Endodermal cell (in vitro differentiated cells): ENCODE measurements at regions not wholly inside any gene's neighbourhood (a gene's known extent, or its start where the extent isn't known, plus 50 kb on each side); places are given as distances from the start of the nearest gene placed in this dataset.
"Not testable (repeated sequence)": the region's sequence is repeated elsewhere in the genome, so short reads cannot be mapped to it uniquely, and the experiment has no call there.

Experiments
- DNase-seq: peaks from one replicate; pipeline ENCODE4 v3.0.0-alpha.2; 2017
- H3K27ac ChIP-seq: 2 replicates; pipeline ENCODE4 v1.5.1; 2013; ENCODE audit warnings: mild to moderate bottlenecking, low read depth, low read length, moderate library complexity
- H3K27me3 ChIP-seq: 2 replicates; pipeline ENCODE4 v1.6.1; 2013; ENCODE audit warnings: mild to moderate bottlenecking, low read length, moderate library complexity; ENCODE audit not compliant: insufficient read depth, control insufficient read depth, poor library complexity, severe bottlenecking
- H3K36me3 ChIP-seq: 2 replicates; pipeline ENCODE4 v1.7.0; 2013; ENCODE audit warnings: mild to moderate bottlenecking, low read length, moderate library complexity; ENCODE audit not compliant: control insufficient read depth, insufficient read depth
- H3K4me1 ChIP-seq: one replicate; pipeline ENCODE4 v1.7.0; 2013; ENCODE audit warnings: low read length; ENCODE audit not compliant: control insufficient read depth, insufficient read depth
- H3K4me3 ChIP-seq: 2 replicates; pipeline ENCODE4 v1.5.1; 2013; ENCODE audit warnings: mild to moderate bottlenecking, low read length, moderate library complexity
- H3K9ac ChIP-seq: 2 replicates; pipeline ENCODE4 v1.6.1; 2013; ENCODE audit warnings: mild to moderate bottlenecking, low read length, moderate library complexity; ENCODE audit not compliant: poor library complexity, severe bottlenecking; ENCODE audit errors: extremely low read depth
- H3K9me3 ChIP-seq: 2 replicates; pipeline ENCODE4 v1.6.1; 2013; ENCODE audit warnings: mild to moderate bottlenecking, low read length, moderate library complexity; ENCODE audit not compliant: control insufficient read depth
- H3K27ac Mint-ChIP-seq: 2 replicates; pipeline ENCODE4 v1.8.0; 2020; ENCODE audit warnings: mixed read lengths
- H3K27me3 Mint-ChIP-seq: 2 replicates; pipeline ENCODE4 v1.8.0; 2021; ENCODE audit warnings: mild to moderate bottlenecking, mixed read lengths; ENCODE audit not compliant: insufficient read depth
- H3K36me3 Mint-ChIP-seq: 2 replicates; pipeline ENCODE4 v1.8.0; 2020; ENCODE audit warnings: low read depth, mixed read lengths
- H3K4me1 Mint-ChIP-seq: 2 replicates; pipeline ENCODE4 v1.8.0; 2020; ENCODE audit warnings: mixed read lengths
- H3K4me3 Mint-ChIP-seq: 2 replicates; pipeline ENCODE4 v1.8.0; 2020; ENCODE audit warnings: mild to moderate bottlenecking, moderate library complexity, mixed read lengths
- H3K9me3 Mint-ChIP-seq: 2 replicates; pipeline ENCODE4 v1.8.0; 2020; ENCODE audit warnings: mild to moderate bottlenecking, mixed read lengths
- WGBS, 2 experiments: methylation state at CpG; one replicate each; pipeline versions ENCODE4 v1.1.5 to v1.1.7; 2013; ENCODE audit warnings: missing lambda C conversion rate in 2 of 2, mixed read lengths in 1 of 2; ENCODE audit not compliant: insufficient coverage in 1 of 2, insufficient read length in 1 of 2; 5-methylcytosine and 5-hydroxymethylcytosine counted together

- 93 to 95% methylated on average over 8 to 9 of the region's 10 CpGs for WGBS, 2 experiments
- not testable (repeated sequence) for H3K4me3 ChIP-seq, H3K27me3 Mint-ChIP-seq, H3K9me3 ChIP-seq, H3K36me3 ChIP-seq, H3K9ac ChIP-seq, H3K36me3 Mint-ChIP-seq, H3K4me1 Mint-ChIP-seq, H3K27ac Mint-ChIP-seq, H3K4me1 ChIP-seq, H3K27me3 ChIP-seq, H3K27ac ChIP-seq, H3K4me3 Mint-ChIP-seq
- peak; percentile 17 for DNase-seq
- H3K9me3 Mint-ChIP-seq, result peaks cover 26% of the 10 kb centered on the region
These were observed 185.1 kb downstream of the NPIPB11 start for GRCh38 chr16:29221281-29221955.

GRCh38 chr16:29220647-29221191, 185.8 kb downstream of the NPIPB11 start:
- not testable (repeated sequence) for H3K4me1 ChIP-seq, H3K36me3 Mint-ChIP-seq, H3K27ac ChIP-seq, H3K4me1 Mint-ChIP-seq, H3K4me3 Mint-ChIP-seq, H3K9me3 ChIP-seq, H3K9ac ChIP-seq, H3K36me3 ChIP-seq, H3K27ac Mint-ChIP-seq, H3K27me3 ChIP-seq, H3K4me3 ChIP-seq, H3K27me3 Mint-ChIP-seq
- 70 to 74% methylated on average over 2 to 22 of the region's 36 CpGs for WGBS, 2 experiments
- DNase-seq, result peak; percentile 24
- peaks cover 26% of the 10 kb centered on the region for H3K9me3 Mint-ChIP-seq

DNA sequence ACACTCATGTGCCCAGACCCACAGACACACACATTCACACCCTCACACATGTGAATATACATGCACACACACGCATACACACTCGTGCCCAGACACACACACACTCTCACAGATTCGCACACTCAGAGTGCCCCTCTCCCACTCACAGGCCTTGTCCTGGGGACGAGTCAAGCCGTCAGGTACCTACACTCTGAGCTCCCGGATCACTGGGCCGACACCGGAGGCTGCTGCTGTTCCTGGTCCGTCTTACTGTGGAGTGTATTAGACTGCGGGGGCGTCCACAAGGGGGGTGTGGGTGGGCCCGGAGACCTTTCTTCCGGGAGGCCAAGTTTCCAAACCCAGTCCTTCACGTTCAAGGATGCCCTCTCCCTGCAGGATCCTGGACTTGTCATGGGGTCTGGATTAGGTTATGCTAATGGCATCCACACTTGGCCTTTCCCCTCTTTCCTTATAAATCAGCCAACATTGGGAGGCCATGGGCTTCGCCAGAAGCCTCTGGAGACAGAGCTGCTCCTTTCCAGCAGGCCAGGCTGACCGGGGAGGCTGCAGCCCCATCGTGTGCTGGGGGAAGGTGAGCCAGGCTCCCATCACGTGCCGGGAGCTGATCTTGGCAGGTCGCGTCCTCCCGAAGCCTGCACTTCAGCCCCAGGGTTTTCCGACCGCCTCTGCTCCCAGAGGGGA, 186.4 kb downstream of the NPIPB11 start:
- peaks cover 26% of the 10 kb centered on the region for H3K9me3 Mint-ChIP-seq
- WGBS, 2 experiments, result 91 to 92% methylated on average over 12 to 23 of the region's 24 CpGs
- not testable (repeated sequence) for H3K36me3 ChIP-seq, H3K36me3 Mint-ChIP-seq, H3K4me1 ChIP-seq, H3K27me3 ChIP-seq, H3K27me3 Mint-ChIP-seq, H3K9ac ChIP-seq, H3K9me3 ChIP-seq, H3K4me3 Mint-ChIP-seq, H3K4me3 ChIP-seq, H3K27ac Mint-ChIP-seq, H3K4me1 Mint-ChIP-seq, H3K27ac ChIP-seq
- DNase-seq, result peak; percentile 26

DNA sequence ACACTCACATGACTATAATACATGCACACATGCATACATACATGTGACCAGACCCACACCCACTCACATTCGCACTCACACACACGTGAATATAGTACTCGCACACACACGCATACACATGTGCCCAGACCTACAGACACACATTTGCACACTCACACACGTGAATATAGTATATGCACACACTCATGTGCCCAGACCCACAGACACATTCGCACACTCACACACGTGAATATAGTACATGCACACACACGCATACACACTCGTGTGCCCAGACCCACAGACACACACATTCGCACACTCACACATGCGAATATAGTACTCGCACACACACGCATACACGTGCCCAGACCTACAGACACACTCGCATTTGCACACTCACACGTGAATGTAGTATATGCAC, 186.9 kb downstream of the NPIPB11 start:
- not testable (repeated sequence) for H3K4me3 ChIP-seq, H3K4me1 Mint-ChIP-seq, H3K9ac ChIP-seq, H3K27me3 Mint-ChIP-seq, H3K9me3 ChIP-seq, H3K27ac ChIP-seq, H3K27ac Mint-ChIP-seq, DNase-seq, H3K36me3 ChIP-seq, H3K4me1 ChIP-seq, H3K4me3 Mint-ChIP-seq, H3K27me3 ChIP-seq, H3K36me3 Mint-ChIP-seq
- 96 to 99% methylated on average over 14 to 16 of the region's 16 CpGs for WGBS, 2 experiments
- H3K9me3 Mint-ChIP-seq, result peaks cover 26% of the 10 kb centered on the region

DNA sequence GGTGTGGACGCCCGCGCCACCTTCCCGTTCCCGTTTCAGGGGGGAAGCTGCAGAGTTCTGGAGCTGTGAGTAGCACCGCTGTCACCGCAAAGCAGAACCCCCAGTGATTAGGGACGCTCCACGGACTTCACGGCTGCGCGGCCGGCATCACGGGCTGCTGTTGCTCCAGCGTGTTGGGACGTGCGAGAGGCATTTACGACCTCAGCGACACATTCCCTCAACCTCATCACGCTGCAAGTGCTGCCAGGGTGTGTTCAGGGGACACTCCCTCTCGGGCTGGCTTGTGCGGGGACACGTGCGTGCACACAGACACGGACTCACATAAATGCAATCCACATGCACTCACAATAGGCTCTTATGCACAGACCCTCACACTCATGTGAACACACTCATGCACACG, 187.9 kb downstream of the NPIPB11 start:
- not testable (repeated sequence) for H3K27me3 ChIP-seq, H3K9ac ChIP-seq, H3K4me3 Mint-ChIP-seq, H3K4me1 ChIP-seq, H3K9me3 ChIP-seq, H3K4me1 Mint-ChIP-seq, H3K4me3 ChIP-seq, H3K36me3 Mint-ChIP-seq, H3K36me3 ChIP-seq, H3K27ac Mint-ChIP-seq, H3K27ac ChIP-seq, H3K27me3 Mint-ChIP-seq
- DNase-seq, result peak; percentile 14
- H3K9me3 Mint-ChIP-seq, result peaks cover 23% of the 10 kb centered on the region
- 93 to 96% methylated on average over 13 to 21 of the region's 26 CpGs for WGBS, 2 experiments

- not testable (repeated sequence) for H3K27ac Mint-ChIP-seq, H3K27ac ChIP-seq, H3K36me3 ChIP-seq, H3K4me1 Mint-ChIP-seq, H3K4me1 ChIP-seq, DNase-seq, H3K4me3 ChIP-seq, H3K9ac ChIP-seq, H3K9me3 ChIP-seq, H3K27me3 Mint-ChIP-seq, H3K27me3 ChIP-seq, H3K36me3 Mint-ChIP-seq, H3K4me3 Mint-ChIP-seq
- peaks cover 19% of the 10 kb centered on the region for H3K9me3 Mint-ChIP-seq
- 92 to 93% methylated on average over 3 to 8 of the region's 16 CpGs for WGBS, 2 experiments
These were observed 188.3 kb downstream of the NPIPB11 start for GRCh38 chr16:29218171-29218570.

- not testable (repeated sequence) for H3K27me3 Mint-ChIP-seq, H3K4me3 ChIP-seq, H3K27ac Mint-ChIP-seq, H3K36me3 Mint-ChIP-seq, H3K4me1 ChIP-seq, H3K9ac ChIP-seq, H3K4me3 Mint-ChIP-seq, H3K27ac ChIP-seq, H3K36me3 ChIP-seq, H3K9me3 ChIP-seq, DNase-seq, H3K4me1 Mint-ChIP-seq, H3K27me3 ChIP-seq
- peaks cover 15% of the 10 kb centered on the region for H3K9me3 Mint-ChIP-seq
- WGBS, 2 experiments, result 93 to 96% methylated on average over 6 to 11 of the region's 16 CpGs
These were observed 188.8 kb downstream of the NPIPB11 start for GRCh38 chr16:29217752-29218126.
